Caco-2 (cell line): ENCODE measurements at regions not wholly inside any gene's neighbourhood (a gene's known extent, or its start where the extent isn't known, plus 50 kb on each side); places are given as distances from the start of the nearest gene placed in this dataset.

ENCODE experiments used
- BruUV-seq: library from RNA; stranded (reverse); fragments of 400-500 nt; replicated peaks from 2 replicates; lab custom pipeline; 2021; lab: Mats Ljungman, UMichigan
- CTCF ChIA-PET: fragments of 300-600 bp; sonication (Branson Sonifier 250); formaldehyde crosslinking; loops from one replicate; lab custom pipeline; 2022; ENCODE audit warnings: antibody characterized with exemption; lab: Charles Lee
- POLR2A ChIA-PET: fragments of 300-600 bp; sonication (Branson Sonifier 250); formaldehyde crosslinking; loops from one replicate; lab custom pipeline; 2022; ENCODE audit warnings: antibody characterized with exemption; lab: Charles Lee
- DNase-seq, 2 experiments: peaks; one replicate each; pipeline versions ENCODE4 v3.0.0 to v3.0.0-alpha.2; 2020 to 2022
- H3K27me3 ChIP-seq: replicated peaks from 2 replicates; pipeline ENCODE4 v1.6.0; 2011; ENCODE audit warnings: low read length; ENCODE audit not compliant: control insufficient read depth, insufficient read depth
- H3K36me3 ChIP-seq: 2 replicates; pipeline ENCODE4 v1.5.1; 2011; ENCODE audit warnings: low read length; ENCODE audit not compliant: control insufficient read depth, insufficient read depth
- H3K4me1 ChIP-seq: fragments of 250-450 bp; sonication (Bioruptor Pico); 2 replicates; pipeline ENCODE4 v1.5.1; 2020; ENCODE audit warnings: mild to moderate bottlenecking
- H3K4me3 ChIP-seq: 2 replicates; pipeline ENCODE4 v1.5.1; 2011; ENCODE audit warnings: low read depth, mild to moderate bottlenecking, control low read depth, low read length
- H3K9me3 ChIP-seq: fragments of 250-450 bp; sonication (Bioruptor Pico); 2 replicates; pipeline ENCODE4 v1.5.1; 2020; ENCODE audit warnings: mild to moderate bottlenecking, moderate library complexity
- H3K27ac Mint-ChIP-seq: one replicate; pipeline ENCODE4 v1.8.0; 2022; ENCODE audit warnings: mixed read lengths; ENCODE audit not compliant: unreplicated experiment
- H3K27me3 Mint-ChIP-seq: one replicate; pipeline ENCODE4 v1.8.0; 2022; ENCODE audit warnings: mixed read lengths; ENCODE audit not compliant: insufficient read depth, unreplicated experiment
- H3K36me3 Mint-ChIP-seq: one replicate; pipeline ENCODE4 v1.8.0; 2022; ENCODE audit warnings: mild to moderate bottlenecking, mixed read lengths; ENCODE audit not compliant: insufficient read depth, unreplicated experiment
- H3K4me1 Mint-ChIP-seq: one replicate; pipeline ENCODE4 v1.8.0; 2022; ENCODE audit warnings: low read depth, mixed read lengths; ENCODE audit not compliant: unreplicated experiment
- H3K4me3 Mint-ChIP-seq: one replicate; pipeline ENCODE4 v1.8.0; 2022; ENCODE audit warnings: mild to moderate bottlenecking, moderate library complexity, mixed read lengths; ENCODE audit not compliant: unreplicated experiment
- H3K9me3 Mint-ChIP-seq: one replicate; pipeline ENCODE4 v1.8.0; 2022; ENCODE audit warnings: mixed read lengths; ENCODE audit not compliant: unreplicated experiment
- intact Hi-C: fragments of 100-400 bp; cut with micrococcal nuclease; formaldehyde crosslinking; loops from one replicate; pipeline ENCODE4 v1.10.0; 2022; ENCODE audit not compliant: unreplicated experiment
- TF ChIP-seq, protein P1 (sequence below), 2 experiments: fragments of 200-600 bp in 1 of 2; IDR thresholded peaks; 1 replicate in 1 of 2; 2 replicates in 1 of 2; pipeline versions ENCODE4 v1.5.1 to v1.8.0; 2011 to 2022; ENCODE audit warnings: antibody characterized with exemption in 1 of 2, control low read depth in 1 of 2, inconsistent platforms in 1 of 2, low read depth in 1 of 2, low read length in 1 of 2, mild to moderate bottlenecking in 1 of 2, moderate library complexity in 1 of 2; ENCODE audit not compliant: insufficient read depth in 1 of 2, severe bottlenecking in 1 of 2, unreplicated experiment in 1 of 2

DNA sequence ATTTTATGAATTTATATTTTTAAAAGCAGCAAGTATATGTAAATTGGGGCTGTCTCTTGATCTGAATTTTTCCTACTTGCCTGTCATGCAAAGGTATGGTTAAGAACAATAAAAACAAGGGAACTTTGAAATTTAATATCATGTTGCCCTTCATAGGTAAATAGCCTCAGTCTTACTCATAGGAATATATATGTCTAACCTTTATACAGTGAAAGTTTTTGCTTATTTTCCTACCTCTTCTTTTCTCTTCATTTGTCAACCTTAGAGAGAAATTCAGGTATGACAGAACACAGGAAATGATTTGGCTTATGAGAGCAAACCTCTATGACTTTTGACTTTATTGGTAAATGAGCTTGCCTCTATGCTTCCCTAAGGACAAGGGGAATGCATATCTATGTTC lies 716.0 kb downstream of the CENPC start:
- Histone ChIP-seq H3K4me1 (no peaks in the 10 kb centered on the region), H3K27me3 (no peaks in the 10 kb centered on the region), H3K9me3 (no peaks in the 10 kb centered on the region), H3K36me3 (no peaks in the 10 kb centered on the region), H3K4me3 (no peak overlapping the region)
- ChIA-PET CTCF (no interaction called here), POLR2A (no interaction called here)
- intact Hi-C loops = no loop called here
- TF ChIP-seq, protein P1, sequence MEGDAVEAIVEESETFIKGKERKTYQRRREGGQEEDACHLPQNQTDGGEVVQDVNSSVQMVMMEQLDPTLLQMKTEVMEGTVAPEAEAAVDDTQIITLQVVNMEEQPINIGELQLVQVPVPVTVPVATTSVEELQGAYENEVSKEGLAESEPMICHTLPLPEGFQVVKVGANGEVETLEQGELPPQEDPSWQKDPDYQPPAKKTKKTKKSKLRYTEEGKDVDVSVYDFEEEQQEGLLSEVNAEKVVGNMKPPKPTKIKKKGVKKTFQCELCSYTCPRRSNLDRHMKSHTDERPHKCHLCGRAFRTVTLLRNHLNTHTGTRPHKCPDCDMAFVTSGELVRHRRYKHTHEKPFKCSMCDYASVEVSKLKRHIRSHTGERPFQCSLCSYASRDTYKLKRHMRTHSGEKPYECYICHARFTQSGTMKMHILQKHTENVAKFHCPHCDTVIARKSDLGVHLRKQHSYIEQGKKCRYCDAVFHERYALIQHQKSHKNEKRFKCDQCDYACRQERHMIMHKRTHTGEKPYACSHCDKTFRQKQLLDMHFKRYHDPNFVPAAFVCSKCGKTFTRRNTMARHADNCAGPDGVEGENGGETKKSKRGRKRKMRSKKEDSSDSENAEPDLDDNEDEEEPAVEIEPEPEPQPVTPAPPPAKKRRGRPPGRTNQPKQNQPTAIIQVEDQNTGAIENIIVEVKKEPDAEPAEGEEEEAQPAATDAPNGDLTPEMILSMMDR (IDR thresholded peaks at IDR 0.05; ENCODE audit: insufficient read depth in 1 of 2, low read depth in 1 of 2, low read length in 1 of 2, severe bottlenecking in 1 of 2, unreplicated experiment in 1 of 2) = no peak
- Mint-ChIP-seq H3K27ac (no peak overlapping the region), H3K4me3 (no peak overlapping the region), H3K27me3 (peaks cover 5% of the 10 kb centered on the region), H3K4me1 (no peaks in the 10 kb centered on the region), H3K36me3 (no peaks in the 10 kb centered on the region), H3K9me3 (no peaks in the 10 kb centered on the region)
- no TSS peak for BruUV-seq
- DNase-seq = no peak

DNA sequence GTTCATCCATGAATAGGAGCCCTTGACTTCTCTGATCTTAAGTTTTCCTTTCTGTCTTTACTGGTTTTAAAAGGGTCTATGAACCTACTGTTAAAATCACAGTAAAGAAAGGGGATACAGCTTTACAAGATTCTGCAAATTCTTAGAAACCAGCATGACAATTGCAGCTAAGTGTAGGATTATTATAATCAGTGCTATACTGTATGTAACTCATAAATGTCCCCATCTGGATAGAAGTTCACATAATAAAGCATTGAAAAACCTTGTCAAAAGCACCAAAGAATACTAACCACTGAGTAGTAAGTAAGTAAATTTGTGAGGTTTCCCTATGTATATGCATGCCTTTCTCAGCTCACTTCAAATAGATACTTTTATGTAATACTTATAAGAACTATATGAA lies 724.6 kb downstream of the CENPC start:
- no peaks in the 10 kb centered on the region for H3K27me3 ChIP-seq
- TF ChIP-seq, protein P1 (IDR thresholded peaks at IDR 0.05; ENCODE audit: insufficient read depth in 1 of 2, low read depth in 1 of 2, low read length in 1 of 2, severe bottlenecking in 1 of 2, unreplicated experiment in 1 of 2) = no peak
- ChIA-PET CTCF (no interaction called here), POLR2A (no interaction called here)
- no peak for DNase-seq
- H3K27ac Mint-ChIP-seq = no peak overlapping the region
- peaks cover 5% of the 10 kb centered on the region for H3K27me3 Mint-ChIP-seq
- no peaks in the 10 kb centered on the region for H3K9me3 Mint-ChIP-seq
- H3K9me3 ChIP-seq = no peaks in the 10 kb centered on the region
- no TSS peak for BruUV-seq
- intact Hi-C loops = no loop called here
- no peaks in the 10 kb centered on the region for H3K4me1 ChIP-seq
- H3K4me3 Mint-ChIP-seq = no peak overlapping the region
- no peak overlapping the region for H3K4me3 ChIP-seq
- H3K36me3 ChIP-seq = no peaks in the 10 kb centered on the region
- H3K4me1 Mint-ChIP-seq = no peaks in the 10 kb centered on the region
- no peaks in the 10 kb centered on the region for H3K36me3 Mint-ChIP-seq

DNA sequence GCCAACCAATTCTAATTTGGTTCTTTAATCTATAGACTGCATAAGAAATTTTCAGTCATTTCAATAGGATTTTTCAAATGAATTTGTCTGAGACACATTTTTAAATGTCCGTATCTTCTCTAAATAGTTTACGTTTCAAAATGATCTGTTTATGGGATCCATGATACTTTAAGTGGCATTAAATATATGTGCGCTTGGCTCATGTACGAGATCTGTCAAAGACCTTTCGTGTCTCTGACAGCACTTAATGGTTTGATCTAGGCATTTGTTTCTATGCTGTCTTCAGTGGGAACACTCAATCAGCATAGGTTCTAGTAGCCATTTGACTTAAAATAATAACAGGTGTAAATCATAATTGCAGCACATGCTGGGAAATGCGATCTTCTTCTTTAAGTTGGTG lies 731.0 kb downstream of the CENPC start:
- Mint-ChIP-seq H3K4me1 (no peaks in the 10 kb centered on the region), H3K4me3 (no peak overlapping the region), H3K9me3 (no peaks in the 10 kb centered on the region), H3K36me3 (no peaks in the 10 kb centered on the region), H3K27me3 (no peaks in the 10 kb centered on the region), H3K27ac (no peak overlapping the region)
- no peak for DNase-seq
- no peaks in the 10 kb centered on the region for H3K4me1 ChIP-seq
- intact Hi-C loops = no loop called here
- TF ChIP-seq, protein P1 (IDR thresholded peaks at IDR 0.05; ENCODE audit: insufficient read depth in 1 of 2, low read depth in 1 of 2, low read length in 1 of 2, severe bottlenecking in 1 of 2, unreplicated experiment in 1 of 2) = no peak
- ChIA-PET CTCF (no interaction called here), POLR2A (no interaction called here)
- H3K9me3 ChIP-seq = no peaks in the 10 kb centered on the region
- no TSS peak for BruUV-seq
- H3K4me3 ChIP-seq = no peak overlapping the region
- no peaks in the 10 kb centered on the region for H3K27me3 ChIP-seq
- no peaks in the 10 kb centered on the region for H3K36me3 ChIP-seq
